Transverse colon (tissue), 4 donors: ENCODE measurements at regions not wholly inside any gene's neighbourhood (a gene's known extent, or its start where the extent isn't known, plus 50 kb on each side); places are given as distances from the start of the nearest gene placed in this dataset.
"Not testable (repeated sequence)": the region's sequence is repeated elsewhere in the genome, so short reads cannot be mapped to it uniquely, and the experiment has no call there.

Experiments
- CTCF ChIP-seq, 5 experiments: fragments of 200-600 bp in 3 of 5; fragments of 450-650 bp in 2 of 5; sonication (generic) in 3 of 5; IDR thresholded peaks; 1 replicate in 2 of 5; 2 replicates in 3 of 5; pipeline ENCODE4 v1.5.1; 2016 to 2017; ENCODE audit warnings: antibody characterized with exemption in 5 of 5, inconsistent platforms in 3 of 5, mild to moderate bottlenecking in 2 of 5, moderate library complexity in 1 of 5
- EP300 ChIP-seq: sonication (generic); formaldehyde crosslinking; IDR thresholded peaks from one replicate; pipeline ENCODE4 v1.6.1; 2017; ENCODE audit warnings: antibody characterized with exemption, low read depth
- POLR2A ChIP-seq: fragments of 450-650 bp; IDR thresholded peaks from one replicate; pipeline ENCODE4 v1.6.1; 2016; ENCODE audit warnings: antibody characterized with exemption, mild to moderate bottlenecking, moderate library complexity
- POLR2AphosphoS5 ChIP-seq, 3 donors: sonication (generic); formaldehyde crosslinking; IDR thresholded peaks; one replicate each; pipeline ENCODE4 v1.6.1; 2016; ENCODE audit warnings: antibody characterized with exemption in 3 of 3

GRCh38 chr16:88143122-88144027, 192.1 kb downstream of the BANP start:
- TF ChIP-seq CTCF (IDR thresholded peaks at IDR 0.05); POLR2A; EP300; POLR2AphosphoS5 (IDR thresholded peaks at IDR 0.05): not testable (repeated sequence)
